Uterus (tissue), 2 donors: ENCODE measurements at regions not wholly inside any gene's neighbourhood (a gene's known extent, or its start where the extent isn't known, plus 50 kb on each side); places are given as distances from the start of the nearest gene placed in this dataset.

ENCODE experiments used
- POLR2A ChIP-seq, 2 donors: fragments of 450-650 bp; IDR thresholded peaks; one replicate each; pipeline ENCODE4 v1.6.1; 2016; ENCODE audit warnings: antibody characterized with exemption in 2 of 2, mild to moderate bottlenecking in 1 of 2, moderate library complexity in 1 of 2
- TF ChIP-seq, protein P1 (sequence below), 4 experiments: fragments of 200-600 bp in 2 of 4; fragments of 450-650 bp in 2 of 4; sonication (generic) in 2 of 4; IDR thresholded peaks; one replicate each; pipeline ENCODE4 v1.5.1; 2016 to 2019; ENCODE audit warnings: antibody characterized with exemption in 4 of 4, mild to moderate bottlenecking in 2 of 4, moderate library complexity in 1 of 4

- TF ChIP-seq, protein P1, sequence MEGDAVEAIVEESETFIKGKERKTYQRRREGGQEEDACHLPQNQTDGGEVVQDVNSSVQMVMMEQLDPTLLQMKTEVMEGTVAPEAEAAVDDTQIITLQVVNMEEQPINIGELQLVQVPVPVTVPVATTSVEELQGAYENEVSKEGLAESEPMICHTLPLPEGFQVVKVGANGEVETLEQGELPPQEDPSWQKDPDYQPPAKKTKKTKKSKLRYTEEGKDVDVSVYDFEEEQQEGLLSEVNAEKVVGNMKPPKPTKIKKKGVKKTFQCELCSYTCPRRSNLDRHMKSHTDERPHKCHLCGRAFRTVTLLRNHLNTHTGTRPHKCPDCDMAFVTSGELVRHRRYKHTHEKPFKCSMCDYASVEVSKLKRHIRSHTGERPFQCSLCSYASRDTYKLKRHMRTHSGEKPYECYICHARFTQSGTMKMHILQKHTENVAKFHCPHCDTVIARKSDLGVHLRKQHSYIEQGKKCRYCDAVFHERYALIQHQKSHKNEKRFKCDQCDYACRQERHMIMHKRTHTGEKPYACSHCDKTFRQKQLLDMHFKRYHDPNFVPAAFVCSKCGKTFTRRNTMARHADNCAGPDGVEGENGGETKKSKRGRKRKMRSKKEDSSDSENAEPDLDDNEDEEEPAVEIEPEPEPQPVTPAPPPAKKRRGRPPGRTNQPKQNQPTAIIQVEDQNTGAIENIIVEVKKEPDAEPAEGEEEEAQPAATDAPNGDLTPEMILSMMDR (IDR thresholded peaks at IDR 0.05) = no peak
- no peak for TF ChIP-seq POLR2A (IDR thresholded peaks at IDR 0.05)
Measured at GRCh38 chr5:88967633-88968585, 84.9 kb upstream of the MEF2C start.
